NAMALWA (cell line): ENCODE measurements at regions not wholly inside any gene's neighbourhood (a gene's known extent, or its start where the extent isn't known, plus 50 kb on each side); places are given as distances from the start of the nearest gene placed in this dataset.

Experiments
- DNase-seq: peaks from one replicate; pipeline ENCODE4 v3.0.0-alpha.2; 2015; ENCODE audit warnings: low spot score

- DNase-seq: no peak
These were observed 683.8 kb upstream of the ATXN8OS start for GRCh38 chr13:69423844-69424243.

GRCh38 chr13:69418319-69418718 lies 689.3 kb upstream of the ATXN8OS start:
- DNase-seq: no peak

- no peak for DNase-seq
These were observed 696.9 kb upstream of the ATXN8OS start for GRCh38 chr13:69410761-69411160.

DNA sequence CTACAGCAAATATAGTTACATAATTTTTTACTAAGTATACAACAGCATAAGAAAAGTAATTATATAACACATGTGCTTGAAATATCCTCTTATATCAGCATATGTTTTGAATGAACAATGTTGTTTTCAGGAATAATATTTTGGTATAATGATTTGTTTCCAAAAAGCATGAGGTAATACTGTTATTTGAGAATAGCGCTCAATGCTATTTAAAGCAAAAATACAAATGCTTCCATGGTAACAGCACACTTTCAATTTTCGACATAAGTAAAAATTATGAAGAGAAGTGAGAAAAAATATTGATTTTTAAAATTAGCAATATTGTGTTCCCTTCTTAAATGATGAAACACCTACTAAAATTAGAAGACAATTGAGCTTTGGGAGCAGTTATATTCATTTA lies 715.9 kb upstream of the ATXN8OS start:
- DNase-seq: no peak

DNA sequence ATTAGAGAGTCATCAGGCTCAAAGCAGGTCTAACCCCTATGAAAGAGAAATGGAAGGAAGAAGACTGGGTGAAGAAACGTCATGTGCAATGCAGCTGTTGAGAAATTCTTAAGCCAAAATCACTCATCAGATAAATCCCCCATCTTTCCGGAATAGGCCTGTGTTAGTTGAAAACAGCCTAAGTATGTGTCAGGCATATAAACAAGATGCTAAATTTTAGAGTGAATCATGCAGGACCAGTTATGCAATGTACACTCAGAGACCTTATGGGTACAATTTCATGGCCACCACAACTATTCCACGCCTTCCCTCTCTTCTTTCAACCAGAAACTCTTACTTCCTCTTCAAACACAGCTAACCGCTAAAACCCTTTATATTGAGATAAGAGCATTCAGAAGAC lies 717.7 kb upstream of the ATXN8OS start:
- no peak for DNase-seq

- DNase-seq: no peak
These were observed 733.7 kb upstream of the ATXN8OS start for GRCh38 chr13:69373747-69374425.

DNA sequence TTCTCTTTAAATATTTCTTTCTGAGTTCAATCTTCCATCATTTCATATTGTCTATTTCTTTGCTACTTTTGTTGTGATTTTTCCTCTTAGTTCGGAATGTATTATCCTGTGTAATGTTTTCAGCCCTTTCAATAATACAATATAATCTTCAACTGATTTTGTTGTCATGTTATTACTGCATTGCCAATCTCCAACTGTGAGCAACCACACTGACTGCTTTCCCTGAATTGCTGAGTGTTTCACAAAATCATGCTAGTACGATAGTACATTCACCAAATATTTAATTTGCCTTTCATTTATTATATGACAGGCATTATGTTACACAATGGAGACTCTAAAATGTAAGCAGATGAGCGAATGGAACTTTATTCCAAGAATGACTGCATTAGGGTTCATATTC lies 744.3 kb upstream of the ATXN8OS start:
- no peak for DNase-seq

DNA sequence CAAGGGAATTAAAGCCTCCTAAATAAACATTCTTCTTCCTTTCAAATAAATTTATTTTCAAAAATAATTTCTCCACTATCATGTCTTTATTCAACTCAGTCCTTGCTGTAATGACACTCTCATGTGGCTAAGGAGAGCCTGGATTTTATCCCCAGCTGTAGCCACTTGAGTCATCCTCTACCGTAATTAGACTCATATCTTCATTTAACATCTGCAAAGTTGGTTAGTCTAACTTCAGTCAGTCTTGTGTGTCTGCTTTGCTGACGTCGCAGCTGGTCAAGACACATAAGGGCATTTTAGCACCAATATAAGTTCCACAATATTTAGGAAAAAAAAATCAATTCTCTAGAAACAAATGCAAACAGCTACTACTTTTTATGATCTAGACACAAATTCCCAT lies 776.4 kb upstream of the ATXN8OS start:
- no peak for DNase-seq

GRCh38 chr13:69324090-69324886 lies 783.3 kb upstream of the ATXN8OS start:
- DNase-seq: peak; percentile 45

DNA sequence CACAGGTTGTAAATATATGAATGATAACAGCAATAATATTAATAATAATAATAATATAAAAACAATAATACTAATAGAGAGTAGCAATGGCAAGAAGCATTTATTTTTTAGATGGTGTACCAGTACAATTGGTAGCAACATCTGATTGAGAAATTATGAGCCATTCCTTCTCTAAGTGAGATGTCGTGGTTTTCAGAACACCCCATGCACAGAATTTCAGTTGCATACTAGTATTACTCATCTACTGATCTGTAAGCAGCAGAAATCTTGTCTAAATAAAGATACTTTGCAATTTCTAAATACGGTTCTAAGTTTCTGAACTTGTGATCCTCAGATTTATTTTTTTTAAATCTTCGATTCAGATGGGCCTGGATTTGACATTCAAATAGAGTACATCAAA lies 788.0 kb upstream of the ATXN8OS start:
- DNase-seq: no peak

- no peak for DNase-seq
These were observed 792.6 kb upstream of the ATXN8OS start for GRCh38 chr13:69315039-69315438.

DNA sequence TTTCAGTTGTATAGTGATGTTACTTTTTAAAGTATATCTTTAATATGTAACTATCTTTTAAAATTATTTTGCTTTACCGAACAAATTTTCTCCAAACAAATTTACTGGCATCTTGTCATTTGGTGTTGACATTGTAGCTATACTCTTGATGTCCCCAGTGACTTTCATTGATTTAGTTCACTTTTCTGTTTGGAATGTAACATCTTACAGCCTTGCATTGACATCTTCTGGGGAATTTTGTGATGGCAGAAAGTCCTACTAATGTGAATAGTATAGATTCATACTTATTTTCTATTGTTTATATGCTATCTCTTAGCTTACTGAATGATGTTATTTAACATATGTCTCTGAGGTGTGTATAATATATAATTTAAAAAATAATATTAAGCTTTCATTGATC lies 800.9 kb upstream of the ATXN8OS start:
- no peak for DNase-seq

- no peak for DNase-seq
These were observed 807.5 kb upstream of the ATXN8OS start for GRCh38 chr13:69300131-69300530.

DNA sequence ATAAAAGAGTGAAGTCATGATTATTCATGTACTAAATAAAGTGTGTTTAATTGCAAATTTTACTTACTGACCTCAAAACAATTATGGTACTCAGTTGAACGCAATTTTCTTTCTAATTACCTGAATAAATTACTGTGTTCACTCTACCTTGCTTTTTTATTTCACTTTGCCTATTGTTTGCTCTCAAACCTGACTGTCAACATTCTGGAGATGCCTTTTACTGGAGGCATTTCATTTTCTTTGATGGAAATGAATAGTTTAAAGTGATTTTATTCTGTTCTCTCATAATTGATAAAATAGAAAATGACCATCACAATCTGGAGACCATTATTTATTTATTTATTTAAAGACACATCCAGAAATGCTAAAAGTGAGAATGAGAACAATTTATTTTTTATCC lies 811.5 kb upstream of the ATXN8OS start:
- DNase-seq: no peak

GRCh38 chr13:69292789-69293425 lies 814.7 kb upstream of the ATXN8OS start:
- no peak for DNase-seq

- DNase-seq: peak; percentile 18
These were observed 816.2 kb upstream of the ATXN8OS start for GRCh38 chr13:69291292-69291906.

GRCh38 chr13:69288026-69288425 lies 819.6 kb upstream of the ATXN8OS start:
- no peak for DNase-seq

DNA sequence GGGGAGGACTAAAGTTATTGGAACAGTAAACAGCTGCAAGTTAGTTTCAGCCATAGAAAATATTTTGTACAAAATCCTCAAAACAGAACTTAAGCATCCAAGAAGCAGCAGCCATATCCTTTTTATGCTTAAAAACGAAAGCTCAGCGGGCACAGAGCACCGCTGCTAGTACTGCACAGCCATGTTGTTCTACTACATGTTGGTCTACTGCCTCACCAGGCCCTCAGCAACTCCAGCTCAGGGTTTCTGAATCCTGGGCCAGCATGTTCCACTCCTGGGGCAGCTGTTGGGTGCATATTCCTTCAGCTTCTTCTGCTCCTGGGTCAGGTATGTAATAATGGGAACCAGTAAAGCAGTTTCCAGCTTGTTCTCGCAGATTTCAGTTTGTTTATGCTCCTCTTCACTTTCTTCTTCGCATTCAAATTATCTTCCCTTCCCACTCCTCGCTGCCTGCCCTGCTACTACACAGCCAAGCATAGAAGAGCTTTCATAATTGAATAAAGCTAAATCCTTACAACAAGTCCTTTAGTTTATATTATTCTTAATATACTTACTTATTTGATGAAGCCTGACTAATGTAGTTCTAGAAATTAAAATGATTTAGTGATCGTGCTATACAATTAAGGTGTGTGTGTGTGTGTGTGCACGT lies 820.5 kb upstream of the ATXN8OS start:
- DNase-seq: no peak

GRCh38 chr13:69283837-69284236 lies 823.8 kb upstream of the ATXN8OS start:
- no peak for DNase-seq

DNA sequence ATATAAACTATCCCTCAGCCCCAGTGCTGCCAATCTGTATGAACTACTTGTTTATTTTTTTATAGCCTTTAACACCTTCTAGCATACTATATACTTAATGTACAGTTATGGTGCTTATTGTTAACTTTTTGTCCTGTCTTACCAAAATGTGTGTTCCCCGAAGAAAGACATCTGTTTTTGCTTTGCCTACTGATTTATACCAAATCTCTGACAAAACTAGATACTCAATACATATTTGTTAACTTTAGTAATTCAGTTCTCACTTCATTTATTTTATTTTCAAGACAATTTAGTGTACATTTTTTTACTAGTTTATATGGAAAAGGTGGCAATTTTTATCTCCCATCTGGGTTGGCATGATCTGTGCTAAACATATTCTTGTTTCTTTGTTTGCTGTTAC lies 824.3 kb upstream of the ATXN8OS start:
- no peak for DNase-seq

- no peak for DNase-seq
These were observed 827.2 kb upstream of the ATXN8OS start for GRCh38 chr13:69280399-69280798.

DNA sequence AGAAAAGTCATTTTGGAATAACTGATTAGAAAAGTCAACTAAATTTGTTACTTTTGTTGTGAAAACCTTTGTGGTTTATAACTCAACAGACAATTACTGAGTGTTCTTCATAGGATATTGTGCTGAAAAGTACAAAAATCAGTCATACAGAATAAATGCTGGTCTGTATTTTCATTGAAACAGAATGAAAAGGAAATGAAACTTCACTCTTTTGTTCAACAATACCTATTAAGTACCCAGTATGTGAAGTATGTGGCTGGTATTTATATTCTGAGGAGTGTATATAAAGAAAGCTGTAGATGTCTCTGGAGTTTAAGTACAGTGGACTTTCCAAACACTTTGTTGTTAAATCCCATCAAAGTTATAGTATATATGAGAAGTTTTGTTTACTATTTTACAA lies 828.4 kb upstream of the ATXN8OS start:
- no peak for DNase-seq
